ENCODE measurements at regions not wholly inside any gene's neighbourhood (a gene's known extent, or its start where the extent isn't known, plus 50 kb on each side); places are given as distances from the start of the nearest gene placed in this dataset.

GRCh38 chr2:221050020-221050795 is 521.9 kb downstream of the EPHA4 start:
- CTCF ChIA-PET (ENCODE audit: low intra/inter-chr PET ratio): no interaction called here

More at GRCh38 chr2:221050020-221050795, 521.9 kb downstream of the EPHA4 start:
- no peak overlapping the region for H2AFZ ChIP-seq (ENCODE audit: low read depth, low read length)
- BruUV-seq (replicated peaks): no TSS peak
- no peak overlapping the region for H3K27ac ChIP-seq (ENCODE audit: extremely low read depth, low read depth, low read length)
- ATAC-seq: no peak
- no peak for FAIRE-seq
- H3K9ac ChIP-seq (ENCODE audit: insufficient read depth in 1 of 2, low read depth in 2 of 2, low read length in 2 of 2): no peak overlapping the region
- 0% methylated on average over 4 of the region's 4 CpGs for WGBS (ENCODE audit: insufficient coverage, low coverage, missing lambda C conversion rate)
- no peaks in the 10 kb centered on the region for H3K9me3 ChIP-seq (replicated peaks; ENCODE audit: control insufficient read depth, insufficient read depth, low read depth, low read length)
- H3K4me2 ChIP-seq (ENCODE audit: insufficient read depth, low read length): no peak overlapping the region
- H3K9me1 ChIP-seq (ENCODE audit: control insufficient read depth, insufficient read depth, low read length): no peaks in the 10 kb centered on the region
- no peak overlapping the region for H3K4me3 ChIP-seq
- H4K20me1 ChIP-seq (replicated peaks; ENCODE audit: control insufficient read depth, insufficient read depth, low read length): no peaks in the 10 kb centered on the region
- no peak for DNase-seq (ENCODE audit: extremely low read depth in 1 of 4, low spot score in 3 of 4)
- no peaks in the 10 kb centered on the region for H3K79me2 ChIP-seq (ENCODE audit: control insufficient read depth, insufficient read depth, low read length)
- intact Hi-C loops (cut with micrococcal nuclease): no loop called here
- H3K4me1 ChIP-seq (replicated peaks in 1 of 2; ENCODE audit: control insufficient read depth in 2 of 2, insufficient read depth in 2 of 2, low read length in 2 of 2): no peaks in the 10 kb centered on the region
- H3K27me3 ChIP-seq (ENCODE audit: control insufficient read depth in 2 of 2, insufficient read depth in 2 of 2, low read length in 2 of 2): no peaks in the 10 kb centered on the region
- no peak for TF ChIP-seq ZNF696 (CRISPR knock-in tag; conservative IDR thresholded peaks at IDR 0.05)
- no peak for TF ChIP-seq ZBTB40 (IDR thresholded peaks at IDR 0.05)
- no peak for TF ChIP-seq ZBTB40 (CRISPR knock-in tag; IDR thresholded peaks at IDR 0.05)
- H3K36me3 ChIP-seq (ENCODE audit: control insufficient read depth, insufficient read depth, low read length): no peaks in the 10 kb centered on the region
- POLR2A ChIA-PET: no interaction called here
- in situ Hi-C loops (cut with MboI): no loop called here

Data from K562 (cell line).